ENCODE measurements at regions not wholly inside any gene's neighbourhood (a gene's known extent, or its start where the extent isn't known, plus 50 kb on each side); places are given as distances from the start of the nearest gene placed in this dataset.

- H3K4me3 ChIP-seq = no peak overlapping the region
- no peak for TF ChIP-seq CTCF (IDR thresholded peaks at IDR 0.05)
- ATAC-seq (no peak), DNase-seq (no peak)
- H3K4me1 ChIP-seq = no peaks in the 10 kb centered on the region
- intact Hi-C loops (cut with DNase I) = no loop called here
- no peaks in the 10 kb centered on the region for H3K36me3 ChIP-seq
- H3K9me3 ChIP-seq = no peaks in the 10 kb centered on the region
- no peak overlapping the region for H3K27ac ChIP-seq
- peaks cover 4% of the 10 kb centered on the region for H3K27me3 ChIP-seq (ENCODE audit: low read depth)
These were observed 371.9 kb upstream of the SHH start for GRCh38 chr7:156184164-156184563.

- ATAC-seq (no peak), DNase-seq (no peak)
- intact Hi-C loops (cut with DNase I) = no loop called here
- no peak for TF ChIP-seq CTCF (IDR thresholded peaks at IDR 0.05)
- Histone ChIP-seq H3K36me3 (no peaks in the 10 kb centered on the region), H3K4me3 (no peak overlapping the region), H3K27ac (no peak overlapping the region), H3K9me3 (no peaks in the 10 kb centered on the region), H3K4me1 (no peaks in the 10 kb centered on the region), H3K27me3 (ENCODE audit: low read depth) (peaks cover 4% of the 10 kb centered on the region)
These were observed 368.4 kb upstream of the SHH start for GRCh38 chr7:156180451-156181229.

GRCh38 chr7:156179872-156180390 lies 367.7 kb upstream of the SHH start:
- no peaks in the 10 kb centered on the region for H3K4me1 ChIP-seq
- no peak for DNase-seq
- H3K9me3 ChIP-seq = no peaks in the 10 kb centered on the region
- H3K27me3 ChIP-seq (ENCODE audit: low read depth) = peaks cover 4% of the 10 kb centered on the region
- no peak for ATAC-seq
- TF ChIP-seq CTCF (IDR thresholded peaks at IDR 0.05) = no peak
- no peak overlapping the region for H3K4me3 ChIP-seq
- H3K27ac ChIP-seq = no peak overlapping the region
- H3K36me3 ChIP-seq = no peaks in the 10 kb centered on the region
- intact Hi-C loops (cut with DNase I) = no loop called here

DNA sequence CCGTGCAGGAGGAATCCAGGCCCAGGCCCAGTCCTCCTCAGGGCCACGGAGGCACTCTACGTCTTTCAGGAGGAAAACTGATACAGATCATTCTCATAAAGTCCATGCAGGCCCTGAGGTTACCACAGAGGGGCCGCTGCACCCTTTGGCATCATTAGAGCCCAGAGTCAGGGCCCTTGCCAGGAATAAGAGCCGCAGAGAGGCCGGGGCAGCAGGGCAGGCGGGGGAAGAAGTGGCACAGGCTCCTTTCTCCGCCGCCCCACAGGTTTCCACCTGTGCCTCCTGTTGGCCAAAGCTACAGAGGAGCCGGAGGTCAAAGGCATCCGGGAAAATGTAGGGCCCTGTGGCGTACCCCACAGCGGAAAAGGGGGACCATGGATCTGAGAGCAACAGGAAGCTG lies 366.6 kb upstream of the SHH start:
- Histone ChIP-seq H3K27me3 (ENCODE audit: low read depth) (peaks cover 4% of the 10 kb centered on the region), H3K9me3 (no peaks in the 10 kb centered on the region), H3K27ac (no peak overlapping the region), H3K4me1 (no peaks in the 10 kb centered on the region), H3K36me3 (no peaks in the 10 kb centered on the region), H3K4me3 (no peak overlapping the region)
- no peak for ATAC-seq
- no peak for TF ChIP-seq CTCF (IDR thresholded peaks at IDR 0.05)
- DNase-seq = no peak
- intact Hi-C loops (cut with DNase I) = no loop called here

GRCh38 chr7:156178214-156178613 lies 366.0 kb upstream of the SHH start:
- Histone ChIP-seq H3K27ac (no peak overlapping the region), H3K4me1 (no peaks in the 10 kb centered on the region), H3K36me3 (no peaks in the 10 kb centered on the region), H3K9me3 (no peaks in the 10 kb centered on the region), H3K27me3 (ENCODE audit: low read depth) (peaks cover 4% of the 10 kb centered on the region), H3K4me3 (no peak overlapping the region)
- DNase-seq (no peak), ATAC-seq (no peak)
- no peak for TF ChIP-seq CTCF (IDR thresholded peaks at IDR 0.05)
- intact Hi-C loops (cut with DNase I) = no loop called here

Measured in lower lobe of right lung (tissue), 2 donors.